ENCODE measurements at regions not wholly inside any gene's neighbourhood (a gene's known extent, or its start where the extent isn't known, plus 50 kb on each side); places are given as distances from the start of the nearest gene placed in this dataset.
"Not testable (repeated sequence)": the region's sequence is repeated elsewhere in the genome, so short reads cannot be mapped to it uniquely, and the experiment has no call there.

GRCh38 chr7:65279795-65280194 lies 93.9 kb upstream of the ZNF92 start (continued):
- TF ChIP-seq EZH2phosphoT487 (IDR thresholded peaks at IDR 0.05; ENCODE audit: unreplicated experiment), result no peak
- no peak for TF ChIP-seq STAT1 (IDR thresholded peaks at IDR 0.05; ENCODE audit: unreplicated experiment)
- TF ChIP-seq ZNF114 (CRISPR knock-in tag; IDR thresholded peaks at IDR 0.05), result no peak

GRCh38 chr7:65276822-65277221 lies 96.8 kb upstream of the ZNF92 start:
- Mint-ChIP-seq H3K27me3 (ENCODE audit: insufficient read depth, low read depth, poor library complexity) (peaks cover 4% of the 10 kb centered on the region), H3K36me3 (ENCODE audit: low read depth) (peaks cover 3% of the 10 kb centered on the region; the same call in 2 of the 3 replicates), H3K4me3 (no peak overlapping the region), H3K9me3 (no peaks in the 10 kb centered on the region), H3K4me1 (no peaks in the 10 kb centered on the region; the same call in 2 of the 3 replicates), H3K27ac (no peak overlapping the region)
- H3K79me2 ChIP-seq (replicated peaks; ENCODE audit: insufficient read depth), result peaks cover 90% of the 10 kb centered on the region
- H3K9me2 ChIP-seq (ENCODE audit: insufficient read depth), result no peaks in the 10 kb centered on the region
- H3K27me3 ChIP-seq (ENCODE audit: insufficient read depth), result no peaks in the 10 kb centered on the region
- H3K27ac ChIP-seq (ENCODE audit: low read depth), result no peak overlapping the region
- no peak overlapping the region for H3K4me2 ChIP-seq
- H3F3A ChIP-seq (replicated peaks; ENCODE audit: low read depth), result no peaks in the 10 kb centered on the region
- H4K20me1 ChIP-seq (replicated peaks; ENCODE audit: insufficient read depth), result peaks cover 3% of the 10 kb centered on the region
- no peaks in the 10 kb centered on the region for H3K4me1 ChIP-seq (ENCODE audit: insufficient read depth)
- H3K36me3 ChIP-seq (ENCODE audit: insufficient read depth), result no peaks in the 10 kb centered on the region
- no peak for TF ChIP-seq ZNF114 (CRISPR knock-in tag; IDR thresholded peaks at IDR 0.05)
- TF ChIP-seq ZNF331 (CRISPR knock-in tag; IDR thresholded peaks at IDR 0.05; ENCODE audit: low read depth), result no peak
- no peak for TF ChIP-seq EZH2phosphoT487 (IDR thresholded peaks at IDR 0.05; ENCODE audit: unreplicated experiment)
- no peak for TF ChIP-seq EZH2 (IDR thresholded peaks at IDR 0.05; ENCODE audit: low read depth, unreplicated experiment)
- TF ChIP-seq ETS1 (IDR thresholded peaks at IDR 0.05), result no peak
- no peak for TF ChIP-seq NANOG (IDR thresholded peaks at IDR 0.05; ENCODE audit: borderline replicate concordance)
- TF ChIP-seq POLR2AphosphoS5 (IDR thresholded peaks at IDR 0.05; ENCODE audit: low read depth), result no peak
- no peak for TF ChIP-seq CTCF (conservative IDR thresholded peaks at IDR 0.05; ENCODE audit: low read depth in 2 of 2)
- TF ChIP-seq STAT1 (IDR thresholded peaks at IDR 0.05; ENCODE audit: unreplicated experiment), result no peak
- DNase-seq (ENCODE audit: low spot score) (no peak), ATAC-seq (no peak)
- no peak overlapping the region for H3K4me3 ChIP-seq
- no peak overlapping the region for H2AFZ ChIP-seq

- not testable (repeated sequence) for H3K4me3 ChIP-seq; H3F3A ChIP-seq (replicated peaks; ENCODE audit: low read depth); H3K36me3 ChIP-seq (ENCODE audit: insufficient read depth); H3K27me3 ChIP-seq (ENCODE audit: insufficient read depth); H3K4me1 Mint-ChIP-seq; H3K4me1 ChIP-seq (ENCODE audit: insufficient read depth); H3K27me3 Mint-ChIP-seq (ENCODE audit: insufficient read depth, low read depth, poor library complexity); H3K9me2 ChIP-seq (ENCODE audit: insufficient read depth); ATAC-seq; H3K9me3 Mint-ChIP-seq; H3K4me2 ChIP-seq; H2AFZ ChIP-seq; DNase-seq (ENCODE audit: low spot score); H3K27ac ChIP-seq (ENCODE audit: low read depth); H3K36me3 Mint-ChIP-seq (ENCODE audit: low read depth); H3K27ac Mint-ChIP-seq; H3K4me3 Mint-ChIP-seq; H4K20me1 ChIP-seq (replicated peaks; ENCODE audit: insufficient read depth)
- H3K79me2 ChIP-seq (replicated peaks; ENCODE audit: insufficient read depth), result peaks cover 62% of the 10 kb centered on the region
These were observed 102.2 kb upstream of the ZNF92 start for GRCh38 chr7:65271502-65271901.

All from GM23338 (cell line).